B cell (primary cell): ENCODE measurements at regions not wholly inside any gene's neighbourhood (a gene's known extent, or its start where the extent isn't known, plus 50 kb on each side); places are given as distances from the start of the nearest gene placed in this dataset.

Experiments
- ATAC-seq: fragments of 200-7000 bp; cut with Tn5 transposase; one replicate; pipeline ENCODE4 v1.10.0; 2021; ENCODE audit warnings: low read depth, mild to moderate bottlenecking, moderate number of reproducible peaks, moderate library complexity
- CTCF ChIA-PET: fragments of 350-600 bp; sonication (Branson Sonifier 250); formaldehyde crosslinking; loops from one replicate; lab custom pipeline; 2021; ENCODE audit warnings: antibody characterized with exemption, inconsistent platforms; lab: Charles Lee
- POLR2A ChIA-PET: fragments of 350-600 bp; sonication (Branson Sonifier 250); formaldehyde crosslinking; loops from one replicate; lab custom pipeline; 2021; ENCODE audit warnings: antibody characterized with exemption; lab: Charles Lee
- DNase-seq: peaks from one replicate; pipeline ENCODE4 v3.0.0; 2013
- H2AFZ ChIP-seq: 2 replicates; pipeline ENCODE4 v1.6.1; 2012; ENCODE audit warnings: mild to moderate bottlenecking, low read depth, low read length; ENCODE audit not compliant: insufficient read depth, poor library complexity, severe bottlenecking
- H3K27ac ChIP-seq, 2 donors: 1 replicate in 1 of 2; 2 replicates in 1 of 2; pipeline ENCODE4 v1.5.1; 2012 to 2013; ENCODE audit warnings: low read length in 2 of 2, mild to moderate bottlenecking in 2 of 2, moderate library complexity in 1 of 2
- H3K27me3 ChIP-seq, 4 experiments: fragments of 200-600 bp in 1 of 4; sonication (generic) in 1 of 4; replicated peaks in 1 of 4; 1 replicate in 2 of 4; 2 replicates in 2 of 4; pipeline versions ENCODE4 v1.6.1 to v1.7.0; 2013 to 2016; ENCODE audit warnings: low read length in 3 of 4, mild to moderate bottlenecking in 2 of 4, mixed read lengths in 1 of 4, moderate library complexity in 1 of 4; ENCODE audit not compliant: insufficient read depth in 4 of 4, control insufficient read depth in 3 of 4; ENCODE audit errors: control extremely low read depth in 1 of 4
- H3K36me3 ChIP-seq, 2 experiments: replicated peaks in 1 of 2; 1 replicate in 1 of 2; 2 replicates in 1 of 2; pipeline versions ENCODE4 v1.6.1 to v1.7.1; 2013; ENCODE audit warnings: low read length in 1 of 2; ENCODE audit not compliant: insufficient read depth in 2 of 2, control insufficient read depth in 1 of 2; ENCODE audit errors: control extremely low read depth in 1 of 2, extremely low read depth in 1 of 2
- H3K4me1 ChIP-seq, 2 donors: fragments of 200-600 bp in 1 of 2; sonication (generic) in 1 of 2; 1 replicate in 1 of 2; 2 replicates in 1 of 2; pipeline versions ENCODE4 v1.5.1 to v1.6.1; 2013 to 2017; ENCODE audit warnings: low read length in 2 of 2; ENCODE audit not compliant: control insufficient read depth in 2 of 2, insufficient read depth in 2 of 2
- H3K4me2 ChIP-seq: replicated peaks from 2 replicates; pipeline ENCODE3; 2012; ENCODE audit warnings: mild to moderate bottlenecking, low read depth, low read length; ENCODE audit not compliant: poor library complexity, severe bottlenecking
- H3K4me3 ChIP-seq, 5 experiments: fragments of 200-600 bp in 1 of 5; sonication (generic) in 1 of 5; 1 replicate in 3 of 5; 2 replicates in 2 of 5; pipeline versions ENCODE4 v1.5.1 to v1.7.0; 2011 to 2016; ENCODE audit warnings: low read length in 4 of 5, mild to moderate bottlenecking in 4 of 5, low read depth in 2 of 5, control low read depth in 1 of 5, moderate library complexity in 1 of 5; ENCODE audit not compliant: insufficient read depth in 1 of 5; ENCODE audit errors: control extremely low read depth in 1 of 5, extremely low read depth in 1 of 5
- H3K79me2 ChIP-seq: fragments of 200-600 bp; sonication (generic); one replicate; pipeline ENCODE4 v1.6.0; 2016; ENCODE audit warnings: low read length; ENCODE audit not compliant: control insufficient read depth, insufficient read depth
- H3K9ac ChIP-seq: fragments of 200-600 bp; sonication (generic); 2 replicates; pipeline ENCODE4 v1.6.1; 2017; ENCODE audit warnings: mild to moderate bottlenecking, low read length, moderate library complexity
- H3K9me3 ChIP-seq, 3 donors: one replicate each; pipeline versions ENCODE4 v1.6.1 to v1.7.1; 2013; ENCODE audit warnings: low read length in 2 of 3; ENCODE audit not compliant: control insufficient read depth in 2 of 3, insufficient read depth in 1 of 3; ENCODE audit errors: control extremely low read depth in 1 of 3
- H4K20me1 ChIP-seq: 2 replicates; pipeline ENCODE4 v1.6.0; 2012; ENCODE audit warnings: mild to moderate bottlenecking, low read length; ENCODE audit not compliant: insufficient read depth, control insufficient read depth, poor library complexity, severe bottlenecking
- H3K27ac Mint-ChIP-seq: one replicate; pipeline ENCODE4 v1.8.0; 2021; ENCODE audit warnings: mixed read lengths
- H3K27me3 Mint-ChIP-seq: one replicate; pipeline ENCODE4 v1.8.0; 2021; ENCODE audit warnings: mixed read lengths
- H3K4me1 Mint-ChIP-seq: one replicate; pipeline ENCODE4 v1.8.0; 2021; ENCODE audit warnings: mixed read lengths
- H3K4me3 Mint-ChIP-seq: one replicate; pipeline ENCODE4 v1.8.0; 2021; ENCODE audit warnings: mixed read lengths
- H3K9me3 Mint-ChIP-seq: one replicate; pipeline ENCODE4 v1.8.0; 2022; ENCODE audit warnings: mixed read lengths; ENCODE audit not compliant: insufficient read depth
- CTCF ChIP-seq: fragments of 200-600 bp; IDR thresholded peaks from one replicate; pipeline ENCODE4 v1.8.0; 2022; ENCODE audit warnings: antibody characterized with exemption, mild to moderate bottlenecking
- EZH2 ChIP-seq: IDR thresholded peaks from 2 replicates; pipeline ENCODE4 v1.6.1; 2012; ENCODE audit warnings: borderline replicate concordance, low read depth, mild to moderate bottlenecking, moderate library complexity, low read length; ENCODE audit not compliant: insufficient read depth, poor library complexity, severe bottlenecking
- WGBS: methylation state at CpG from one replicate; pipeline ENCODE4 v1.1.5; 2013; ENCODE audit warnings: missing lambda C conversion rate; ENCODE audit not compliant: insufficient coverage; 5-methylcytosine and 5-hydroxymethylcytosine counted together
- intact Hi-C: fragments of 100-400 bp; cut with micrococcal nuclease; formaldehyde crosslinking; loops from one replicate; pipeline ENCODE4 v1.10.0; 2022

- DNase-seq (no peak), ATAC-seq (no peak)
- intact Hi-C loops = no loop called here
- Histone ChIP-seq H3K9ac (no peak overlapping the region), H3K27me3 (peaks cover 0 to 5% (median 1%) of the 10 kb centered on the region in 4 experiments), H3K27ac (no peak overlapping the region), H3K36me3 (no peaks in the 10 kb centered on the region), H3K4me2 (no peak overlapping the region), H3K9me3 (no peaks in the 10 kb centered on the region), H2AFZ (no peak overlapping the region), H4K20me1 (no peaks in the 10 kb centered on the region), H3K4me1 (no peaks in the 10 kb centered on the region), H3K4me3 (no peak overlapping the region), H3K79me2 (no peaks in the 10 kb centered on the region)
- peaks cover 9% of the 10 kb centered on the region for H3K27me3 Mint-ChIP-seq
- no peak overlapping the region for H3K4me3 Mint-ChIP-seq
- H3K4me1 Mint-ChIP-seq = no peaks in the 10 kb centered on the region
- WGBS = 96% methylated on average over 8 of the region's 9 CpGs
- ChIA-PET POLR2A (no interaction called here), CTCF (no interaction called here)
- H3K27ac Mint-ChIP-seq = no peak overlapping the region
- TF ChIP-seq EZH2 (no peak), CTCF (no peak)
- H3K9me3 Mint-ChIP-seq = no peaks in the 10 kb centered on the region
Measured at GRCh38 chr6:167437888-167438484, 113.1 kb downstream of the TTLL2 start.

GRCh38 chr6:167441715-167442206, 116.9 kb downstream of the TTLL2 start:
- WGBS = 76% methylated on average over 3 of the region's 9 CpGs
- CTCF ChIA-PET = no interaction called here
- no peak for ATAC-seq

More at GRCh38 chr6:167441715-167442206, 116.9 kb downstream of the TTLL2 start:
- TF ChIP-seq EZH2 = no peak
- no peak for TF ChIP-seq CTCF
- no peak overlapping the region for H3K27ac ChIP-seq
- H3K9ac ChIP-seq = no peak overlapping the region
- Mint-ChIP-seq H3K27ac (no peak overlapping the region), H3K27me3 (peaks cover 9% of the 10 kb centered on the region), H3K4me3 (no peak overlapping the region), H3K4me1 (no peaks in the 10 kb centered on the region), H3K9me3 (no peaks in the 10 kb centered on the region)
- no peaks in the 10 kb centered on the region for H4K20me1 ChIP-seq
- H3K4me3 ChIP-seq = no peak overlapping the region
- H3K4me2 ChIP-seq = no peak overlapping the region
- H3K36me3 ChIP-seq = no peaks in the 10 kb centered on the region
- POLR2A ChIA-PET = no interaction called here
- no peaks in the 10 kb centered on the region for H3K79me2 ChIP-seq
- no peaks in the 10 kb centered on the region for H3K9me3 ChIP-seq
- no peak overlapping the region for H2AFZ ChIP-seq
- H3K27me3 ChIP-seq = peaks cover 0 to 5% (median 1%) of the 10 kb centered on the region in 4 experiments
- intact Hi-C loops = no loop called here
- no peak for DNase-seq
- no peaks in the 10 kb centered on the region for H3K4me1 ChIP-seq
